MCF 10A (cell line): ENCODE measurements at regions not wholly inside any gene's neighbourhood (a gene's known extent, or its start where the extent isn't known, plus 50 kb on each side); places are given as distances from the start of the nearest gene placed in this dataset.

ENCODE experiments used
- BruUV-seq: library from RNA; stranded (reverse); fragments of 400-500 nt; replicated peaks from 2 replicates; lab custom pipeline; 2021; lab: Mats Ljungman, UMichigan
- CTCF ChIA-PET: fragments of 300-600 bp; sonication (Branson Sonifier 250); formaldehyde crosslinking; extraction: SDS; loops from one replicate; lab custom pipeline; 2021; ENCODE audit warnings: antibody characterized with exemption, inconsistent platforms; lab: Yijun Ruan, JAX
- POLR2A ChIA-PET: fragments of 300-600, 350-650 bp; sonication (Branson Sonifier 250); formaldehyde crosslinking; extraction: SDS; loops from one replicate; lab custom pipeline; 2020; ENCODE audit warnings: antibody characterized with exemption, inconsistent platforms; lab: Yijun Ruan, JAX
- DNase-seq: peaks from one replicate; pipeline ENCODE4 v3.0.0-alpha.2; 2018; ENCODE audit not compliant: unreplicated experiment
- H3K27ac Mint-ChIP-seq: one replicate; pipeline ENCODE4 v1.8.0; 2022; ENCODE audit warnings: mild to moderate bottlenecking, low read depth, mixed read lengths; ENCODE audit not compliant: unreplicated experiment
- H3K27me3 Mint-ChIP-seq: one replicate; pipeline ENCODE4 v1.8.0; 2022; ENCODE audit warnings: mixed read lengths; ENCODE audit not compliant: insufficient read depth, unreplicated experiment
- H3K36me3 Mint-ChIP-seq: one replicate; pipeline ENCODE4 v1.8.0; 2022; ENCODE audit warnings: mild to moderate bottlenecking, moderate library complexity, mixed read lengths; ENCODE audit not compliant: insufficient read depth, unreplicated experiment
- H3K4me1 Mint-ChIP-seq: one replicate; pipeline ENCODE4 v1.8.0; 2022; ENCODE audit warnings: mixed read lengths; ENCODE audit not compliant: insufficient read depth, unreplicated experiment
- H3K4me3 Mint-ChIP-seq: one replicate; pipeline ENCODE4 v1.8.0; 2022; ENCODE audit warnings: mild to moderate bottlenecking, moderate library complexity, mixed read lengths; ENCODE audit not compliant: unreplicated experiment
- H3K9me3 Mint-ChIP-seq: one replicate; pipeline ENCODE4 v1.8.0; 2022; ENCODE audit warnings: mixed read lengths; ENCODE audit not compliant: unreplicated experiment
- intact Hi-C: fragments of 100-400 bp; cut with micrococcal nuclease; formaldehyde crosslinking; loops from 2 replicates; pipeline ENCODE4 v1.14.1; 2022
- TF ChIP-seq, protein P1 (sequence below): fragments of 200-600 bp; IDR thresholded peaks from one replicate; pipeline ENCODE4 v1.8.0; 2022; ENCODE audit warnings: antibody characterized with exemption, mild to moderate bottlenecking; ENCODE audit not compliant: unreplicated experiment

DNA sequence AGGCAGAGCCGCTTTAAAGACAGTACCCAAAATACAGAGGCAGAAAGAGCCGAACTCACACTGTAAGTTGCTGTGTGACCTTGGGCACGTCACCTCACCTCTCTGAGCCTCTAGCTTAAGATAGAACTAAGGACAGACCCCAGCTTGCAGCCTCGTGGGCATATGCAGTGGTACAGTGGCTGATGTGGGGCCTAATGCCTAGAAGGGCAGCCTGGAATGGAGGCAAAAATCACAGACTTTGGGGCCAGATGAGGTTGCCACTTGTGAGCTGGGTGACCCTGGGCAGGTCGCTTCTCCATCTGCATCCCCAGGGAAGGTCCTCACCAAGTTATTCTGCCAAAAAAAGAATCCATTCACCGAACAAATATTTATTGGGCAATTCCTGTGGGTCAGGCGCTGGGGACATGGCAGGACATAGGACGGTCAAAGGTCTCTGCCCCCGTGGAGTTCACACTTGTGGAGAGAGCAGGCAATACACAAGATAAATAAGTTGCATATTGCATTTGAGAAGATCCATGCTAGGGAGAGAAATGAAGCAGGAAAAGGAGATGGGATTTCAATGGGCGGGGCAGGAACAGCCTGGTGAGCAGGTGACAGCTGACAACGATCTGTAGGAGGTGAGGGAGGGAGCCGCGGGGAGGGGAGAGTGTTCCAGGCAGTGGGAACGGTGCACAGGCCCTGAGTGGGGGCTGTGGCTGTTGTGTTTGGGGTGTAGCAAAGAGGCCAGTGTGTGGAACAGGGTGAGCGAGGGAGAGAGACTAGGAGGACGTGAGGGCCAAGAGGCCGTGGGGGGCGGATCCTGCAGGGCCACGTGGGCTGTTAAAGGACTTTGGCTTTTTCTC lies 115.2 kb downstream of the CEBPB start:
- ChIA-PET POLR2A (interaction anchor here (0.5 to 2.1 kb wide), 13 partner anchors 9 to 619 kb away, joined by 3 to 7 read pairs (median 3); partner anchors contain the start of gene CEBPB), CTCF (interaction anchor here (0.5 to 1.3 kb wide), 7 partner anchors 8 to 609 kb away, joined by 3 to 4 read pairs (median 3); no protein-coding TSS in a partner anchor)
- intact Hi-C loops, result loop anchor here (10.0 kb wide), 1 partner anchor 159 kb away; no protein-coding TSS in a partner anchor
- TF ChIP-seq, protein P1, sequence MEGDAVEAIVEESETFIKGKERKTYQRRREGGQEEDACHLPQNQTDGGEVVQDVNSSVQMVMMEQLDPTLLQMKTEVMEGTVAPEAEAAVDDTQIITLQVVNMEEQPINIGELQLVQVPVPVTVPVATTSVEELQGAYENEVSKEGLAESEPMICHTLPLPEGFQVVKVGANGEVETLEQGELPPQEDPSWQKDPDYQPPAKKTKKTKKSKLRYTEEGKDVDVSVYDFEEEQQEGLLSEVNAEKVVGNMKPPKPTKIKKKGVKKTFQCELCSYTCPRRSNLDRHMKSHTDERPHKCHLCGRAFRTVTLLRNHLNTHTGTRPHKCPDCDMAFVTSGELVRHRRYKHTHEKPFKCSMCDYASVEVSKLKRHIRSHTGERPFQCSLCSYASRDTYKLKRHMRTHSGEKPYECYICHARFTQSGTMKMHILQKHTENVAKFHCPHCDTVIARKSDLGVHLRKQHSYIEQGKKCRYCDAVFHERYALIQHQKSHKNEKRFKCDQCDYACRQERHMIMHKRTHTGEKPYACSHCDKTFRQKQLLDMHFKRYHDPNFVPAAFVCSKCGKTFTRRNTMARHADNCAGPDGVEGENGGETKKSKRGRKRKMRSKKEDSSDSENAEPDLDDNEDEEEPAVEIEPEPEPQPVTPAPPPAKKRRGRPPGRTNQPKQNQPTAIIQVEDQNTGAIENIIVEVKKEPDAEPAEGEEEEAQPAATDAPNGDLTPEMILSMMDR, result no peak
- no TSS peak for BruUV-seq
- peaks cover 2% of the 10 kb centered on the region for H3K9me3 Mint-ChIP-seq
- peaks cover 47% of the 10 kb centered on the region for H3K4me1 Mint-ChIP-seq
- H3K36me3 Mint-ChIP-seq, result no peaks in the 10 kb centered on the region
- H3K4me3 Mint-ChIP-seq, result peak overlapping the region; percentile 59
- no peaks in the 10 kb centered on the region for H3K27me3 Mint-ChIP-seq
- peak; percentile 62 for DNase-seq
- peak overlapping the region; percentile 82 for H3K27ac Mint-ChIP-seq

DNA sequence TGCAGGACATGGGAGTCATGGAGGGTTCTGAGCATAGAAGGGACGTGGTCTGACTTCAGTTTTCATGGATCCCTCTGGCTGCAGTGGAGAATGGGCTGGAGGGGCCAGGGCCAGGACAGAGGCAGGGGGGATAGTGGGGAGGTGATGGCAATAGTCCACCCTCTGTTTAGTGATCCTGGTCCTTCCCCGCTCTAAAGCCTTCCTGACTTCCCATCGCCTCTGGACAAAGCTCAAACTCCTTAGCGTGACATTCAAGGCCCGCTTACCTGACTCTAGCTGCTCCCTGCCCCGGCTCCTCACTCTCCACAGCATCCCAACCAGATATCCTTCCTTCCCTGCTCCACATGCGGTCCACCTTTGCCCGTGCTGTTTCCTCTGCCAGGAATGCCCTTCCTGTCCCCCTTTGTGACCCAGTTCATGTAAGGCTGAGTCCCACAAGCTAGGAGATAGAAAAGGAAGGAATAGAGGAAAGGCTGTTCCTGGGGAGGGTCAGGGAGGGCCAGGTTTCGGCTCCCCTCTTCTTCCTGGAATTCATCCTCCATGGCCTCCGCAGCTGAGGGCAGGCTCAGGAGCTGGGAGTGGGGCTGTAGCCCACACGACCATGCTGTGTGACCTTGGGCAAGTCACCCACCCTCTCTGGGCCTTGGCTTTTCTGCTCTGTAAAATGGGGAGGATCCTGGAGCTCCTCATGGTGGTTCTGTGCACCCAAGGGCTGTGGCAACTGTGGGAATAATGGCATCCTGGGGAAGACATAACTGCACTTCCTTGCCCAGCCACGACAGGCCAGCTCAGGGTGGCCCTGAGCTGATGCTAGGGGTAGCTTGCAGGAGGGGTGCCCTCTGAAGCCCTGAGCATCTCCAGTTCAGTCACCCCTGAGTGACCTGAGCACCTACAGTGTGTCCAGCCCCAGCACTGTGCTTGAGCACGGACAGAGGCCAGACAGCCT lies 116.1 kb downstream of the CEBPB start:
- BruUV-seq, result no TSS peak
- TF ChIP-seq, protein P1, result no peak
- DNase-seq, result no peak
- Mint-ChIP-seq H3K9me3 (no peaks in the 10 kb centered on the region), H3K27ac (peak overlapping the region; percentile 82), H3K4me3 (peak overlapping the region; percentile 59), H3K4me1 (peaks cover 50% of the 10 kb centered on the region), H3K27me3 (no peaks in the 10 kb centered on the region), H3K36me3 (no peaks in the 10 kb centered on the region)
- ChIA-PET CTCF (interaction anchor here (0.8 to 1.4 kb wide), 6 partner anchors 10 to 158 kb away, joined by 3 to 6 read pairs (median 4); no protein-coding TSS in a partner anchor), POLR2A (interaction anchor here (0.5 to 7.4 kb wide), 12 partner anchors 8 to 668 kb away, joined by 3 to 43 read pairs (median 3); partner anchors contain the start of gene CEBPB)
- intact Hi-C loops, result loop anchor here (10.0 kb wide), 1 partner anchor 158 kb away; no protein-coding TSS in a partner anchor

DNA sequence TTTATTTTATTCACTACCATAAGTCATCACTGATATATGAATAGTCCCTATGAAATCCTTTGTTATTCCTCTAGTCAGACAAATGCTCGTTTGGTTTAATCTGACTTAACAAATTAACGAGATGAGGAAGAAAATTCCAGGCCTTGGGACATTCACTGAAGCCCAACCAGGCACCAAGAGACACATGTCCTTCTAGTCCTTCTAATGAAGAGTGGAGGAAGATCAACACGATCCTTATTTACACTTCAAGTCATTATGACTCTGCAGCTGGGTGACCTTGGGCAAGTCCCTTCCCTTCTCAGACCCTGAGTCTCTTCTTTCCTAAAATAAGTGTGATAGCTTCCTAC lies 117.5 kb downstream of the CEBPB start:
- BruUV-seq, result TSS peak; percentile 92
- TF ChIP-seq, protein P1, result no peak
- H3K4me1 Mint-ChIP-seq, result peaks cover 64% of the 10 kb centered on the region
- no peaks in the 10 kb centered on the region for H3K27me3 Mint-ChIP-seq
- POLR2A ChIA-PET, result interaction anchor here (0.7 to 7.4 kb wide), 10 partner anchors 12 to 652 kb away, joined by 3 to 43 read pairs (median 5); partner anchors contain the start of gene CEBPB
- CTCF ChIA-PET, result interaction anchor here (0.7 to 1.7 kb wide), 7 partner anchors 25 to 192 kb away, joined by 3 to 8 read pairs (median 4); no protein-coding TSS in a partner anchor
- peaks cover 6% of the 10 kb centered on the region for H3K36me3 Mint-ChIP-seq
- peak overlapping the region; percentile 49 for H3K27ac Mint-ChIP-seq
- peaks cover 2% of the 10 kb centered on the region for H3K9me3 Mint-ChIP-seq
- H3K4me3 Mint-ChIP-seq, result no peak overlapping the region
- intact Hi-C loops, result loop anchor here (1.0 to 10.0 kb wide), 2 partner anchors 117 to 157 kb away; no protein-coding TSS in a partner anchor
- DNase-seq, result no peak
